IMR-90 (cell line): ENCODE measurements at regions not wholly inside any gene's neighbourhood (a gene's known extent, or its start where the extent isn't known, plus 50 kb on each side); places are given as distances from the start of the nearest gene placed in this dataset.

Experiments
- ATAC-seq: fragments of 200-7000 bp; cut with Tn5 transposase; 2 replicates; pipeline ENCODE4 v1.9.1; 2020; ENCODE audit warnings: low read depth, mild to moderate bottlenecking, moderate library complexity
- BruUV-seq: library from RNA; stranded (reverse); fragments of 400-500 nt; replicated peaks from 2 replicates; lab custom pipeline; 2021; lab: Mats Ljungman, UMichigan
- CTCF ChIA-PET: fragments of 300-600 bp; formaldehyde crosslinking; extraction: SDS; loops from one replicate; lab custom pipeline; 2021; ENCODE audit warnings: antibody characterized with exemption; lab: Yijun Ruan, JAX
- POLR2A ChIA-PET: fragments of 300-600 bp; sonication (Branson Sonifier 250); formaldehyde crosslinking; loops from one replicate; lab custom pipeline; 2022; ENCODE audit warnings: antibody characterized with exemption; ENCODE audit not compliant: unreplicated experiment; lab: Charles Lee
- DNase-seq: peaks from one replicate; pipeline ENCODE4 v3.0.0; 2013
- H2AFZ ChIP-seq: replicated peaks from 2 replicates; pipeline ENCODE3; 2013; ENCODE audit warnings: low read length, mild to moderate bottlenecking; ENCODE audit not compliant: poor library complexity
- H2AK5ac ChIP-seq: 2 replicates; pipeline ENCODE4 v1.6.1; 2013; ENCODE audit warnings: low read depth, low read length, inconsistent platforms
- H2AK9ac ChIP-seq: replicated peaks from 2 replicates; pipeline ENCODE3; 2013; ENCODE audit warnings: mild to moderate bottlenecking, low read depth, low read length, moderate library complexity; ENCODE audit not compliant: poor library complexity
- H2BK120ac ChIP-seq: 2 replicates; pipeline ENCODE4 v1.6.1; 2013; ENCODE audit warnings: low read depth, low read length, inconsistent platforms
- H2BK15ac ChIP-seq: 3 replicates; pipeline ENCODE4 v1.6.1; 2013; ENCODE audit warnings: low read depth, low read length, inconsistent platforms
- H2BK20ac ChIP-seq: 2 replicates; pipeline ENCODE4 v1.6.1; 2013; ENCODE audit warnings: low read depth, mild to moderate bottlenecking, inconsistent platforms, low read length, moderate library complexity
- H2BK5ac ChIP-seq: 2 replicates; pipeline ENCODE4 v1.6.1; 2013; ENCODE audit warnings: mild to moderate bottlenecking, low read depth, low read length, inconsistent platforms; ENCODE audit not compliant: poor library complexity, severe bottlenecking
- H3K14ac ChIP-seq: replicated peaks from 2 replicates; pipeline ENCODE4 v1.6.1; 2013; ENCODE audit warnings: low read depth, low read length, inconsistent platforms
- H3K18ac ChIP-seq: 2 replicates; pipeline ENCODE4 v1.6.1; 2013; ENCODE audit warnings: low read depth, low read length, control low read depth
- H3K23ac ChIP-seq: 2 replicates; pipeline ENCODE4 v1.6.1; 2013; ENCODE audit warnings: low read depth, low read length, inconsistent platforms
- H3K27ac ChIP-seq: 2 replicates; pipeline ENCODE4 v1.5.1; 2013; ENCODE audit warnings: mild to moderate bottlenecking, control low read depth, low read length; ENCODE audit not compliant: insufficient read depth
- H3K27me3 ChIP-seq: 2 replicates; pipeline ENCODE4 v1.6.1; 2013; ENCODE audit warnings: low read length; ENCODE audit not compliant: control insufficient read depth, insufficient read depth
- H3K36me3 ChIP-seq: 2 replicates; pipeline ENCODE4 v1.6.1; 2013; ENCODE audit warnings: low read length, mixed read lengths; ENCODE audit not compliant: control insufficient read depth, insufficient read depth
- H3K4ac ChIP-seq: 2 replicates; pipeline ENCODE4 v1.6.1; 2013; ENCODE audit warnings: low read depth, low read length, inconsistent platforms
- H3K4me1 ChIP-seq: 2 replicates; pipeline ENCODE4 v1.6.1; 2013; ENCODE audit warnings: low read length, mixed read lengths; ENCODE audit not compliant: control insufficient read depth, insufficient read depth
- H3K4me2 ChIP-seq: 2 replicates; pipeline ENCODE4 v1.6.1; 2013; ENCODE audit warnings: low read depth, mild to moderate bottlenecking, control low read depth, low read length, moderate library complexity
- H3K4me3 ChIP-seq: 2 replicates; pipeline ENCODE4 v1.5.1; 2013; ENCODE audit warnings: low read depth, mild to moderate bottlenecking, control low read depth, low read length, moderate library complexity; ENCODE audit not compliant: insufficient read depth
- H3K56ac ChIP-seq: 2 replicates; pipeline ENCODE4 v1.6.1; 2013; ENCODE audit warnings: low read length, inconsistent platforms; ENCODE audit not compliant: insufficient read depth; ENCODE audit errors: extremely low read depth
- H3K79me1 ChIP-seq, 2 experiments: 2 replicates each; pipeline ENCODE4 v1.6.1; 2013; ENCODE audit warnings: low read length in 2 of 2, inconsistent platforms in 1 of 2, low read depth in 1 of 2
- H3K9ac ChIP-seq: 2 replicates; pipeline ENCODE4 v1.6.1; 2013; ENCODE audit warnings: low read depth, low read length, control low read depth
- H3K9me1 ChIP-seq: 2 replicates; pipeline ENCODE4 v1.6.1; 2013; ENCODE audit warnings: low read length, inconsistent platforms; ENCODE audit not compliant: insufficient read depth
- H3K9me3 ChIP-seq: 2 replicates; pipeline ENCODE4 v1.6.1; 2013; ENCODE audit warnings: low read length; ENCODE audit not compliant: control insufficient read depth, insufficient read depth
- H4K20me1 ChIP-seq: 2 replicates; pipeline ENCODE4 v1.6.1; 2013; ENCODE audit warnings: low read length, inconsistent platforms; ENCODE audit not compliant: insufficient read depth
- H4K5ac ChIP-seq: 2 replicates; pipeline ENCODE4 v1.6.1; 2013; ENCODE audit warnings: mild to moderate bottlenecking, low read depth, low read length, control low read depth
- H4K8ac ChIP-seq, 2 experiments: 2 replicates each; pipeline ENCODE4 v1.6.1; 2013; ENCODE audit warnings: low read depth in 2 of 2, low read length in 2 of 2, control low read depth in 1 of 2, inconsistent platforms in 1 of 2
- H4K91ac ChIP-seq: 2 replicates; pipeline ENCODE4 v1.6.1; 2013; ENCODE audit warnings: low read depth, low read length, inconsistent platforms; ENCODE audit not compliant: insufficient read depth
- MAFK ChIP-seq: IDR thresholded peaks from 2 replicates; pipeline ENCODE4 v1.6.1; 2012; ENCODE audit warnings: low read depth, low read length, improper control_type of control experiment
- RAD21 ChIP-seq: IDR thresholded peaks from 2 replicates; pipeline ENCODE4 v1.6.1; 2012; ENCODE audit warnings: low read length, improper control_type of control experiment
- SMC3 ChIP-seq: fragments of 150-350 bp; IDR thresholded peaks from 2 replicates; pipeline ENCODE4 v1.6.1; 2016; ENCODE audit warnings: low read depth, mild to moderate bottlenecking, antibody characterized with exemption, low read length, moderate library complexity
- dilution Hi-C: fragments of 300-500 bp; cut with HindIII; formaldehyde crosslinking; loops from one replicate; pipeline ENCODE4 v1.14.3; 2018; ENCODE audit warnings: low sequenced_read_pairs; ENCODE audit not compliant: unreplicated experiment
- in situ Hi-C: fragments of 300-500 bp; cut with MboI; formaldehyde crosslinking; loops from 3 replicates; pipeline ENCODE4 v1.14.3; 2019; ENCODE audit warnings: low sequenced_read_pairs, inconsistent platforms, mixed read lengths
- intact Hi-C: fragments of 100-400 bp; cut with micrococcal nuclease; formaldehyde crosslinking; loops from 2 replicates; pipeline ENCODE4 v1.10.0; 2022

- Histone ChIP-seq H3K56ac (no peak overlapping the region), H3K4me1 (no peaks in the 10 kb centered on the region), H3K23ac (no peak overlapping the region), H4K8ac (no peak overlapping the region), H2BK20ac (no peak overlapping the region), H4K20me1 (no peaks in the 10 kb centered on the region), H3K4me2 (no peak overlapping the region), H4K91ac (no peak overlapping the region), H3K4ac (no peak overlapping the region), H4K5ac (no peak overlapping the region), H2BK15ac (no peak overlapping the region), H3K9me1 (no peaks in the 10 kb centered on the region), H2BK120ac (no peak overlapping the region), H3K27me3 (peaks cover 17% of the 10 kb centered on the region), H3K9me3 (peaks cover 3% of the 10 kb centered on the region; the same call in 1 of the 2 replicates), H3K36me3 (no peaks in the 10 kb centered on the region), H2AK9ac (no peak overlapping the region), H3K14ac (no peak overlapping the region), H3K79me1 (no peaks in the 10 kb centered on the region), H2BK5ac (no peak overlapping the region), H2AFZ (no peak overlapping the region), H3K9ac (no peak overlapping the region), H3K27ac (no peak overlapping the region), H3K18ac (no peak overlapping the region), H2AK5ac (no peak overlapping the region), H3K4me3 (no peak overlapping the region)
- in situ Hi-C loops (no loop called here), dilution Hi-C loops (no loop called here), intact Hi-C loops (no loop called here)
- no peak for TF ChIP-seq MAFK
- TF ChIP-seq SMC3: no peak
- no peak for TF ChIP-seq RAD21
- ChIA-PET POLR2A (no interaction called here), CTCF (no interaction called here)
- no TSS peak for BruUV-seq
- ATAC-seq (no peak), DNase-seq (no peak)
These were observed 131.1 kb upstream of the TTC29 start for GRCh38 chr4:147076728-147077127.
